HG03521 (cell line): ENCODE measurements at regions not wholly inside any gene's neighbourhood (a gene's known extent, or its start where the extent isn't known, plus 50 kb on each side); places are given as distances from the start of the nearest gene placed in this dataset.

Experiments used
- ATAC-seq: cut with Tn5 transposase; IDR thresholded peaks from one replicate; pipeline ENCODE4 v1.9.1; 2021; ENCODE audit warnings: mild to moderate bottlenecking, moderate library complexity; ENCODE audit not compliant: unreplicated experiment

- no peak for ATAC-seq
These were observed 600.3 kb downstream of the OTOL1 start for GRCh38 chr3:162096874-162097273.

- ATAC-seq = no peak
These were observed 607.2 kb downstream of the OTOL1 start for GRCh38 chr3:162103808-162104207.

GRCh38 chr3:162111861-162112260 lies 615.3 kb downstream of the OTOL1 start:
- no peak for ATAC-seq

GRCh38 chr3:162112719-162113118 lies 616.1 kb downstream of the OTOL1 start:
- no peak for ATAC-seq

- no peak for ATAC-seq
These were observed 621.4 kb downstream of the OTOL1 start for GRCh38 chr3:162117961-162118360.

- ATAC-seq = no peak
These were observed 623.0 kb downstream of the OTOL1 start for GRCh38 chr3:162119651-162120050.

GRCh38 chr3:162122405-162122804 lies 625.8 kb downstream of the OTOL1 start:
- ATAC-seq = no peak

GRCh38 chr3:162125790-162126189 lies 629.2 kb downstream of the OTOL1 start:
- no peak for ATAC-seq

GRCh38 chr3:162130582-162130981 lies 634.0 kb downstream of the OTOL1 start:
- no peak for ATAC-seq

GRCh38 chr3:162132981-162133380 lies 636.4 kb downstream of the OTOL1 start:
- no peak for ATAC-seq

GRCh38 chr3:162134571-162134970 lies 638.0 kb downstream of the OTOL1 start:
- no peak for ATAC-seq

- no peak for ATAC-seq
These were observed 639.5 kb downstream of the OTOL1 start for GRCh38 chr3:162136136-162136535.

GRCh38 chr3:162138509-162138908 lies 641.9 kb downstream of the OTOL1 start:
- ATAC-seq = no peak

- no peak for ATAC-seq
These were observed 643.2 kb downstream of the OTOL1 start for GRCh38 chr3:162139841-162140240.

- ATAC-seq = no peak
These were observed 644.7 kb downstream of the OTOL1 start for GRCh38 chr3:162141272-162141791.

GRCh38 chr3:162142511-162142910 lies 645.9 kb downstream of the OTOL1 start:
- ATAC-seq = no peak

- ATAC-seq = no peak
These were observed 646.6 kb downstream of the OTOL1 start for GRCh38 chr3:162143180-162143579.

- no peak for ATAC-seq
These were observed 651.4 kb downstream of the OTOL1 start for GRCh38 chr3:162147996-162148395.

- ATAC-seq = no peak
These were observed 654.2 kb downstream of the OTOL1 start for GRCh38 chr3:162150790-162151189.

- no peak for ATAC-seq
These were observed 656.0 kb downstream of the OTOL1 start for GRCh38 chr3:162152636-162153035.

- ATAC-seq = no peak
These were observed 665.0 kb downstream of the OTOL1 start for GRCh38 chr3:162161595-162161994.

GRCh38 chr3:162165346-162165745 lies 668.7 kb downstream of the OTOL1 start:
- no peak for ATAC-seq

GRCh38 chr3:162166543-162166942 lies 669.9 kb downstream of the OTOL1 start:
- ATAC-seq = no peak

- ATAC-seq = no peak
These were observed 672.1 kb downstream of the OTOL1 start for GRCh38 chr3:162168715-162169114.
